ENCODE measurements at regions not wholly inside any gene's neighbourhood (a gene's known extent, or its start where the extent isn't known, plus 50 kb on each side); places are given as distances from the start of the nearest gene placed in this dataset.

DNA sequence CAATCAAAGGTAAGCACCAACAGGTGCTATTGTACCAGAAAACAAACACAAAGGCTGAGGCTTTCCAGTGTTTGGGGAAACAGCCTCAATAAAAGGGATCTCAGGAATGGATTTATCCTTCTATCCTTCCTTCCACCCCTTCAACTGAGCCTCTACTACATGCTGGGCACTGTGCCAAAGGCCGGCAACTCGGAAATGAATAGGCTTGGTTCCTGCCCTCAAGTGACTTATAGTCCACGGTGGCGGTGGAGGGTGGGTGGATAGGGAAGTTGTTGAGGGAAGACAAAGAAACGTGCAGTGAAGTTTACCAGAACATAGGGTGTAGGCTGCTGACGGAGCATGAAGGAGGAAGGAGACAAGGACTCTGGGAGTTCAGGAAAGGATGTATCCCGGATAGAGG lies 73.4 kb upstream of the TAB2 start:
- TF ChIP-seq POLR2A (IDR thresholded peaks at IDR 0.05) (no peak), CTCF (IDR thresholded peaks at IDR 0.05) (no peak)

Data from thyroid gland (tissue), 4 donors.